ENCODE measurements at regions not wholly inside any gene's neighbourhood (a gene's known extent, or its start where the extent isn't known, plus 50 kb on each side); places are given as distances from the start of the nearest gene placed in this dataset.
A peak's percentile ranks its signal among the peaks of the same experiment; 100 is the strongest.

- H3K9me3 Mint-ChIP-seq = no peaks in the 10 kb centered on the region
- intact Hi-C loops (cut with micrococcal nuclease) = no loop called here
- H3K27ac Mint-ChIP-seq = peak overlapping the region; percentile 61
- H3K27me3 Mint-ChIP-seq = peaks cover 4% of the 10 kb centered on the region
- H3K4me3 Mint-ChIP-seq = no peak overlapping the region
- peaks cover 24% of the 10 kb centered on the region for H3K4me1 Mint-ChIP-seq (ENCODE audit: low read depth)
- no peaks in the 10 kb centered on the region for H3K36me3 Mint-ChIP-seq (ENCODE audit: low read depth)
Observed at GRCh38 chr1:221809091-221810029, 67.5 kb upstream of the DUSP10 start.

DNA sequence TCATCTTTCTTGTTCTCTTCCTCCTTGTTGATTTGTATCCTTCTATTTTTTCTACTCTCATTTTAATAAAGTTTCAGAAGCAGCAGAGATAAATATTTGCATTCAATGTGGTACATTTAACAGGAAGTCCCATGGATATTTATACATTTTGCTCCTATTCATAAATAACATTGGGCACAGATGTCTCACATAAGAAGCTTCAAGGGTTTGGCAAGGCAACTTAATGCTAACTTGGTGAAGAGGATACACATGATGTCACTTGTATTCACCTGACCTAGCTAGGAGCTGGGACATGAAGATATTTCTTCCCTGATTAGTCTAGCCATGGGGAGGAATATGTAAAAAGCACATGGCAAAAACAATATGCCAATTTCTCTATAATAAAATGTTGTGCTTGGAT is 65.1 kb upstream of the DUSP10 start:
- H3K27ac Mint-ChIP-seq = no peak overlapping the region
- intact Hi-C loops (cut with micrococcal nuclease) = no loop called here
- H3K27me3 Mint-ChIP-seq = peaks cover 1% of the 10 kb centered on the region
- H3K4me1 Mint-ChIP-seq (ENCODE audit: low read depth) = peaks cover 24% of the 10 kb centered on the region
- H3K4me3 Mint-ChIP-seq = no peak overlapping the region
- H3K9me3 Mint-ChIP-seq = no peaks in the 10 kb centered on the region
- no peaks in the 10 kb centered on the region for H3K36me3 Mint-ChIP-seq (ENCODE audit: low read depth)

DNA sequence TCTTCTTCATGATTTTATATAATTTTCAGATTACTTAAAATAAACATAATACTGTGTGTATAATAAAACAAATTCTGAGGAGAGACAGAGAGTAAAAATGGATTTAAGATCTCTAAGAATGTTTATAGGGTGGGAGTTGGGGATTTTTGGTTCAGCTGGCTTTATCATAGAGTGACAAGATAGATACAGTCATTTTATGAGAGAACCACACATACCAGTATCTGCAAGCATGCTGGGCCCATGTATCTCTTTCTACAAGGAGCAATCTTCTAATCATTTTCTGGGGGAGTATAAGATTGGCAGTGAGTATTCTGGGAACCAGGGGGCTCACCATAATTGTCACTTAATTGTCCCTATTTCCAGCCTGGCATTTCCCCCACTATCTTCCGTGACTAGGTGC is 64.3 kb upstream of the DUSP10 start:
- Mint-ChIP-seq H3K27me3 (peaks cover 1% of the 10 kb centered on the region), H3K9me3 (no peaks in the 10 kb centered on the region), H3K27ac (no peak overlapping the region), H3K4me3 (no peak overlapping the region), H3K36me3 (ENCODE audit: low read depth) (no peaks in the 10 kb centered on the region), H3K4me1 (ENCODE audit: low read depth) (peaks cover 24% of the 10 kb centered on the region)
- intact Hi-C loops (cut with micrococcal nuclease) = no loop called here

GRCh38 chr1:221805121-221805520 is 63.2 kb upstream of the DUSP10 start:
- H3K27ac Mint-ChIP-seq = no peak overlapping the region
- peaks cover 1% of the 10 kb centered on the region for H3K27me3 Mint-ChIP-seq
- H3K4me1 Mint-ChIP-seq (ENCODE audit: low read depth) = peaks cover 15% of the 10 kb centered on the region
- no peaks in the 10 kb centered on the region for H3K36me3 Mint-ChIP-seq (ENCODE audit: low read depth)
- intact Hi-C loops (cut with micrococcal nuclease) = no loop called here
- no peaks in the 10 kb centered on the region for H3K9me3 Mint-ChIP-seq
- no peak overlapping the region for H3K4me3 Mint-ChIP-seq

DNA sequence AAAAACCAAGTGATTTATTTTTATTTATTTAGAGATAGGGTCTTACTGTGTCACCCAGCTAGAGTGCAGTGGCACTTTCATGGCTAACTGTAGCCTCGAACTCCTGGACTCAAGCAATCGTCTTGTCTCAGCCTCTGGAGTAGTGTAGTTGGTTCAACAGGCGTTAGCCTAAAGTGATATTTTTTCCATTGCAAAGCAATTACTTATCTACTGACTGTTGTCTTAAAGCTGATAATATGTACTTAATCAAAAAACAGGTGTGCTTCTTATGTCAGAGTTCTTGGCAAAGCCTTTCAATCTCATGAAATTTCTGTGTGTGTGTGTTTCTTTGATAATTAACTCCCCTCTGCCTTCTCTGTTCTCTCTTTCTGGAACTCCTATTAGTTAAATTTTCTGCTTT is 62.4 kb upstream of the DUSP10 start:
- Mint-ChIP-seq H3K27me3 (peaks cover 1% of the 10 kb centered on the region), H3K4me1 (ENCODE audit: low read depth) (peaks cover 7% of the 10 kb centered on the region), H3K4me3 (no peak overlapping the region), H3K27ac (no peak overlapping the region), H3K9me3 (peaks cover 7% of the 10 kb centered on the region), H3K36me3 (ENCODE audit: low read depth) (no peaks in the 10 kb centered on the region)
- intact Hi-C loops (cut with micrococcal nuclease) = no loop called here

- no peaks in the 10 kb centered on the region for H3K4me1 Mint-ChIP-seq (ENCODE audit: low read depth)
- no peak overlapping the region for H3K27ac Mint-ChIP-seq
- no peaks in the 10 kb centered on the region for H3K36me3 Mint-ChIP-seq (ENCODE audit: low read depth)
- H3K4me3 Mint-ChIP-seq = no peak overlapping the region
- H3K27me3 Mint-ChIP-seq = peaks cover 1% of the 10 kb centered on the region
- H3K9me3 Mint-ChIP-seq = peaks cover 9% of the 10 kb centered on the region
- intact Hi-C loops (cut with micrococcal nuclease) = no loop called here
Observed at GRCh38 chr1:221801773-221802516, 60.1 kb upstream of the DUSP10 start.

GRCh38 chr1:221801251-221801661 is 59.4 kb upstream of the DUSP10 start:
- intact Hi-C loops (cut with micrococcal nuclease) = no loop called here
- H3K27me3 Mint-ChIP-seq = peaks cover 1% of the 10 kb centered on the region
- H3K36me3 Mint-ChIP-seq (ENCODE audit: low read depth) = no peaks in the 10 kb centered on the region
- H3K9me3 Mint-ChIP-seq = peaks cover 9% of the 10 kb centered on the region
- no peak overlapping the region for H3K27ac Mint-ChIP-seq
- no peaks in the 10 kb centered on the region for H3K4me1 Mint-ChIP-seq (ENCODE audit: low read depth)
- no peak overlapping the region for H3K4me3 Mint-ChIP-seq

DNA sequence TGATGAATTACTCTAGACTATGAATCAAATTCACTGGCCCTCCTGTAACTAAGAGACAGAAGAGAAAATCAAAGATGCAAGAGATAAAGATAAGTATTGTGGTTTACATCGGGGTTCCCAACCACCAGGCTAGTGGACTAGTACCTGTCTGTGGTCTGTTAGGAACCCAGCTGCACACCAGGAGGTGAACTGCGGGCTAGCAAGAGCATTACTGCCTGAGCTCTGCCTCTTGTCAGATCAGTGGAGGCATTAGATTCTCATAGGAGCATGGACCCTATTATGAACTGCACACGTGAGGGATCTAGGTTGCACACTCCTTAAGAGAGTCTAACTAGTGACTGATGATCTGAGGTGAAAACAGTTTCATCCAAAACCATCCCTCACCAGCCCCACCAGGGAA is 58.9 kb upstream of the DUSP10 start:
- no peaks in the 10 kb centered on the region for H3K4me1 Mint-ChIP-seq (ENCODE audit: low read depth)
- H3K27me3 Mint-ChIP-seq = peaks cover 1% of the 10 kb centered on the region
- intact Hi-C loops (cut with micrococcal nuclease) = no loop called here
- H3K9me3 Mint-ChIP-seq = peaks cover 9% of the 10 kb centered on the region
- H3K4me3 Mint-ChIP-seq = no peak overlapping the region
- H3K36me3 Mint-ChIP-seq (ENCODE audit: low read depth) = no peaks in the 10 kb centered on the region
- no peak overlapping the region for H3K27ac Mint-ChIP-seq

DNA sequence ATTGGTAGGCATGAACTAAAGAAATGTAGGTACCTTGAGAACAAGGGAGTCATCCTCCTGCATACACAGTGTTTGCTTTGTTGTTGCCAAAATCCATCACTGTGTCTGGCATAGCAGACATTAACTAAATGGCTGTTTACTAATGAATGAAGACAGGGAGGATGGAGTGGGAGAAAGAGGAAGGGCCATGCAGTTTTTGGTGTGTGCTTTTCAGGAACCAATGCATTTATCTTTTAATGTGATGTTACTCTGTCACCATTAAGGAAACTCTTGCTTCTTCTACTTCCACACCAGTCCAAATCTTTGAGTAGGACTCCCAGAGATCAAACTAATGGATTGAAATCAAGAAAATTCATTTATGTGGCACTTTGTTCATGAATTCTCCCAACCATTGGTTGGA is 55.6 kb upstream of the DUSP10 start:
- H3K4me3 Mint-ChIP-seq = no peak overlapping the region
- intact Hi-C loops (cut with micrococcal nuclease) = no loop called here
- no peak overlapping the region for H3K27ac Mint-ChIP-seq
- peaks cover 2% of the 10 kb centered on the region for H3K27me3 Mint-ChIP-seq
- H3K36me3 Mint-ChIP-seq (ENCODE audit: low read depth) = no peaks in the 10 kb centered on the region
- H3K9me3 Mint-ChIP-seq = peaks cover 9% of the 10 kb centered on the region
- H3K4me1 Mint-ChIP-seq (ENCODE audit: low read depth) = peaks cover 13% of the 10 kb centered on the region

GRCh38 chr1:221796700-221797099 is 54.8 kb upstream of the DUSP10 start:
- H3K27ac Mint-ChIP-seq = no peak overlapping the region
- peaks cover 13% of the 10 kb centered on the region for H3K4me1 Mint-ChIP-seq (ENCODE audit: low read depth)
- peaks cover 2% of the 10 kb centered on the region for H3K27me3 Mint-ChIP-seq
- no peaks in the 10 kb centered on the region for H3K36me3 Mint-ChIP-seq (ENCODE audit: low read depth)
- H3K9me3 Mint-ChIP-seq = peaks cover 9% of the 10 kb centered on the region
- no peak overlapping the region for H3K4me3 Mint-ChIP-seq
- intact Hi-C loops (cut with micrococcal nuclease) = no loop called here

GRCh38 chr1:221795380-221795779 is 53.5 kb upstream of the DUSP10 start:
- H3K27me3 Mint-ChIP-seq = peaks cover 2% of the 10 kb centered on the region
- no peaks in the 10 kb centered on the region for H3K36me3 Mint-ChIP-seq (ENCODE audit: low read depth)
- no peak overlapping the region for H3K27ac Mint-ChIP-seq
- peaks cover 9% of the 10 kb centered on the region for H3K9me3 Mint-ChIP-seq
- intact Hi-C loops (cut with micrococcal nuclease) = no loop called here
- peaks cover 13% of the 10 kb centered on the region for H3K4me1 Mint-ChIP-seq (ENCODE audit: low read depth)
- no peak overlapping the region for H3K4me3 Mint-ChIP-seq

- Mint-ChIP-seq H3K9me3 (peaks cover 8% of the 10 kb centered on the region), H3K4me1 (ENCODE audit: low read depth) (peaks cover 13% of the 10 kb centered on the region), H3K27ac (no peak overlapping the region), H3K27me3 (peaks cover 2% of the 10 kb centered on the region), H3K36me3 (ENCODE audit: low read depth) (no peaks in the 10 kb centered on the region), H3K4me3 (no peak overlapping the region)
- intact Hi-C loops (cut with micrococcal nuclease) = no loop called here
Observed at GRCh38 chr1:221794935-221795334, 53.0 kb upstream of the DUSP10 start.

DNA sequence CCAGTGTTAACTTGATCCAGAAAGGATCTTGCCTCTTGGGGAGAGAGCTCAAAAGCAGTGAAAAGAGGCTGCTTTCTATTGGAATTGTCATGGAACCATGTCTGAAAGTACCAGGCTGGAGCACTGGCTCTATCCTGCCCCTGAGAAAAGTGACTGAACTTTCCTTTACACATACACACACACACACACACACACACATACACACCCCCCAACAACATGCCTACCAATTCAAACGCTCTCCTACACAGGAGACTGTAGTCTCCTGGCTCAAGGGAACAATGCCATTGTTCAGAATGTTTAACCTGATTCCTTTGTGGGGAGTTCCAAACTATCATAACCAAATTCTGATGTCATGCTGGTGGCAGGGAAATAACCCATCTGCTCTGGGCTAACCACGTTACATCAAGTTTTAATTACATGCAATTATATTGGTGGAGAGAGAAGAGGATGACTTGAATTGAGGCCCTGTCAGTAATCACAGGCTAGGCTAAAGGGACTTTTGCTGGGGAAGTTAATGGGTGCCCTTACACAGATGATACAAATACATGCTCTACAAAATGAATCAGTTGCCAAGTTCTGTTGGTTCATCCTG is 52.3 kb upstream of the DUSP10 start:
- peaks cover under 1% of the 10 kb centered on the region for H3K9me3 Mint-ChIP-seq
- peaks cover 13% of the 10 kb centered on the region for H3K4me1 Mint-ChIP-seq (ENCODE audit: low read depth)
- peaks cover 2% of the 10 kb centered on the region for H3K27me3 Mint-ChIP-seq
- H3K27ac Mint-ChIP-seq = peak overlapping the region; percentile 20
- no peaks in the 10 kb centered on the region for H3K36me3 Mint-ChIP-seq (ENCODE audit: low read depth)
- no peak overlapping the region for H3K4me3 Mint-ChIP-seq
- intact Hi-C loops (cut with micrococcal nuclease) = no loop called here

- no peaks in the 10 kb centered on the region for H3K9me3 Mint-ChIP-seq
- peaks cover 2% of the 10 kb centered on the region for H3K27me3 Mint-ChIP-seq
- peak overlapping the region; percentile 20 for H3K27ac Mint-ChIP-seq
- H3K36me3 Mint-ChIP-seq (ENCODE audit: low read depth) = no peaks in the 10 kb centered on the region
- no peak overlapping the region for H3K4me3 Mint-ChIP-seq
- peaks cover 13% of the 10 kb centered on the region for H3K4me1 Mint-ChIP-seq (ENCODE audit: low read depth)
- intact Hi-C loops (cut with micrococcal nuclease) = no loop called here
Observed at GRCh38 chr1:221793439-221794078, 51.7 kb upstream of the DUSP10 start.

All from dendritic cell treated with granulocyte-macrophage colony-stimulating factor and Interleukin-4, amounts not matched to agents 40 ng/mL and 50 ng/mL, for 4 days (primary cell).